ENCODE measurements at regions not wholly inside any gene's neighbourhood (a gene's known extent, or its start where the extent isn't known, plus 50 kb on each side); places are given as distances from the start of the nearest gene placed in this dataset.
"Not testable (repeated sequence)": the region's sequence is repeated elsewhere in the genome, so short reads cannot be mapped to it uniquely, and the experiment has no call there.

- no peak for DNase-seq
Observed at GRCh38 chr22:25397616-25398015, 166.9 kb upstream of the GRK3 start.

GRCh38 chr22:25398591-25399062, 165.8 kb upstream of the GRK3 start:
- DNase-seq, result peak; percentile 66

- DNase-seq, result no peak
Observed at GRCh38 chr22:25399649-25400151, 164.8 kb upstream of the GRK3 start.

- no peak for DNase-seq
Observed at GRCh38 chr22:25402160-25402500, 162.3 kb upstream of the GRK3 start.

GRCh38 chr22:25402501-25403283, 161.8 kb upstream of the GRK3 start:
- no peak for DNase-seq

GRCh38 chr22:25403284-25403810, 161.1 kb upstream of the GRK3 start:
- DNase-seq, result no peak

- DNase-seq, result peak; percentile 76
Observed at GRCh38 chr22:25403811-25404471, 160.5 kb upstream of the GRK3 start.

- DNase-seq, result peak; percentile 48
Observed at GRCh38 chr22:25404556-25404927, 159.9 kb upstream of the GRK3 start.

- peak; percentile 90 for DNase-seq
Observed at GRCh38 chr22:25404928-25405816, 159.3 kb upstream of the GRK3 start.

GRCh38 chr22:25405841-25406509, 158.5 kb upstream of the GRK3 start:
- no peak for DNase-seq

GRCh38 chr22:25406510-25407210, 157.8 kb upstream of the GRK3 start:
- DNase-seq, result no peak

GRCh38 chr22:25407226-25407858, 157.1 kb upstream of the GRK3 start:
- DNase-seq, result no peak

- DNase-seq, result no peak
Observed at GRCh38 chr22:25407859-25408229, 156.6 kb upstream of the GRK3 start.

GRCh38 chr22:25409240-25409639, 155.2 kb upstream of the GRK3 start:
- DNase-seq, result no peak

GRCh38 chr22:25410849-25411248, 153.6 kb upstream of the GRK3 start:
- DNase-seq, result no peak

- DNase-seq, result no peak
Observed at GRCh38 chr22:25413620-25414019, 150.9 kb upstream of the GRK3 start.

- not testable (repeated sequence) for DNase-seq
Observed at GRCh38 chr22:25415731-25416130, 148.7 kb upstream of the GRK3 start.

- not testable (repeated sequence) for DNase-seq
Observed at GRCh38 chr22:25417826-25418225, 146.6 kb upstream of the GRK3 start.

- DNase-seq, result peak; percentile 83
Observed at GRCh38 chr22:25419247-25420113, 145.0 kb upstream of the GRK3 start.

GRCh38 chr22:25420114-25420441, 144.4 kb upstream of the GRK3 start:
- DNase-seq, result not testable (repeated sequence)
